ENCODE measurements at regions not wholly inside any gene's neighbourhood (a gene's known extent, or its start where the extent isn't known, plus 50 kb on each side); places are given as distances from the start of the nearest gene placed in this dataset.

DNA sequence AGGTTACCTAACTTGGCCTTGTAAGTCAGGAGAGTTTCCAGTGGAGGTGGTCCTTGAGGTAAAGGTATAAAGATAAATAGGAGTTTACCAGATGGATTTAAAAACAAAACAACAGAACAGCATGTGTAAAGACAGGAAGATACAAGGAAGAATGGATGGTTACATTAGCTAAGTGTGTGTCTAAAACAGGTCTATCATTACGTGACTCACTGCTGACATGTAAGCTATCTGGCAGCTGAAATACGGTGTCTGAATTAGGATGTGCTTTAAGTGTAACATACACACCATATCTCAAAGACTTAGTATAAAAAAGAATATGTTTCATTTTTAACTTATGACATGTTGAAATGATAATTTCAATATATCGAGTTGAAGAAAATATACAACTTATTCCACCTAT lies 405.1 kb upstream of the ADAMTSL1 start:
- TF ChIP-seq, protein P1, sequence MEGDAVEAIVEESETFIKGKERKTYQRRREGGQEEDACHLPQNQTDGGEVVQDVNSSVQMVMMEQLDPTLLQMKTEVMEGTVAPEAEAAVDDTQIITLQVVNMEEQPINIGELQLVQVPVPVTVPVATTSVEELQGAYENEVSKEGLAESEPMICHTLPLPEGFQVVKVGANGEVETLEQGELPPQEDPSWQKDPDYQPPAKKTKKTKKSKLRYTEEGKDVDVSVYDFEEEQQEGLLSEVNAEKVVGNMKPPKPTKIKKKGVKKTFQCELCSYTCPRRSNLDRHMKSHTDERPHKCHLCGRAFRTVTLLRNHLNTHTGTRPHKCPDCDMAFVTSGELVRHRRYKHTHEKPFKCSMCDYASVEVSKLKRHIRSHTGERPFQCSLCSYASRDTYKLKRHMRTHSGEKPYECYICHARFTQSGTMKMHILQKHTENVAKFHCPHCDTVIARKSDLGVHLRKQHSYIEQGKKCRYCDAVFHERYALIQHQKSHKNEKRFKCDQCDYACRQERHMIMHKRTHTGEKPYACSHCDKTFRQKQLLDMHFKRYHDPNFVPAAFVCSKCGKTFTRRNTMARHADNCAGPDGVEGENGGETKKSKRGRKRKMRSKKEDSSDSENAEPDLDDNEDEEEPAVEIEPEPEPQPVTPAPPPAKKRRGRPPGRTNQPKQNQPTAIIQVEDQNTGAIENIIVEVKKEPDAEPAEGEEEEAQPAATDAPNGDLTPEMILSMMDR (conservative IDR thresholded peaks at IDR 0.05; ENCODE audit: low read depth, low read length): no peak
- TF ChIP-seq EZH2 (IDR thresholded peaks at IDR 0.05; ENCODE audit: low read length, unreplicated experiment): no peak
